ENCODE measurements at regions not wholly inside any gene's neighbourhood (a gene's known extent, or its start where the extent isn't known, plus 50 kb on each side); places are given as distances from the start of the nearest gene placed in this dataset.

GRCh38 chr10:130497056-130498010 lies 361.1 kb downstream of the GLRX3 start:
- 89% methylated on average over 21 of the region's 21 CpGs for WGBS
- DNase-seq (ENCODE audit: low spot score), result no peak

GRCh38 chr10:130498042-130498441 lies 361.9 kb downstream of the GLRX3 start:
- H3K4me1 ChIP-seq (replicated peaks), result no peaks in the 10 kb centered on the region
- TF ChIP-seq CTCF (IDR thresholded peaks at IDR 0.05), result no peak
- TF ChIP-seq POLR2AphosphoS5 (IDR thresholded peaks at IDR 0.05), result no peak
- TF ChIP-seq POLR2A (IDR thresholded peaks at IDR 0.05), result no peak

More at GRCh38 chr10:130497056-130498010, 361.1 kb downstream of the GLRX3 start:
- intact Hi-C loops (cut with DNase I), result no loop called here
- Histone ChIP-seq H3K4me3 (no peak overlapping the region), H3K27me3 (replicated peaks; ENCODE audit: insufficient read depth) (no peaks in the 10 kb centered on the region), H3K27ac (no peak overlapping the region), H3K4me1 (replicated peaks) (no peaks in the 10 kb centered on the region), H3K36me3 (no peaks in the 10 kb centered on the region), H3K9me3 (no peaks in the 10 kb centered on the region)
- no peak for TF ChIP-seq POLR2AphosphoS5 (IDR thresholded peaks at IDR 0.05)
- no peak for TF ChIP-seq CTCF (IDR thresholded peaks at IDR 0.05)
- no peak for TF ChIP-seq POLR2A (IDR thresholded peaks at IDR 0.05)

GRCh38 chr10:130498934-130499333 lies 362.7 kb downstream of the GLRX3 start:
- Histone ChIP-seq H3K27ac (no peak overlapping the region), H3K4me3 (no peak overlapping the region), H3K4me1 (replicated peaks) (no peaks in the 10 kb centered on the region), H3K36me3 (no peaks in the 10 kb centered on the region), H3K9me3 (no peaks in the 10 kb centered on the region), H3K27me3 (replicated peaks; ENCODE audit: insufficient read depth) (no peaks in the 10 kb centered on the region)
- 72% methylated on average over 8 of the region's 8 CpGs for WGBS
- TF ChIP-seq POLR2A (IDR thresholded peaks at IDR 0.05) (no peak), CTCF (IDR thresholded peaks at IDR 0.05) (no peak), POLR2AphosphoS5 (IDR thresholded peaks at IDR 0.05) (no peak)
- DNase-seq (ENCODE audit: low spot score), result no peak
- intact Hi-C loops (cut with DNase I), result no loop called here

More at GRCh38 chr10:130498042-130498441, 361.9 kb downstream of the GLRX3 start:
- WGBS, result 70% methylated on average over 7 of the region's 7 CpGs
- Histone ChIP-seq H3K27ac (no peak overlapping the region), H3K4me3 (no peak overlapping the region), H3K27me3 (replicated peaks; ENCODE audit: insufficient read depth) (no peaks in the 10 kb centered on the region), H3K36me3 (no peaks in the 10 kb centered on the region), H3K9me3 (no peaks in the 10 kb centered on the region)
- intact Hi-C loops (cut with DNase I), result no loop called here
- DNase-seq (ENCODE audit: low spot score), result no peak

GRCh38 chr10:130499541-130499940 lies 363.4 kb downstream of the GLRX3 start:
- Histone ChIP-seq H3K4me3 (no peak overlapping the region), H3K9me3 (no peaks in the 10 kb centered on the region), H3K36me3 (no peaks in the 10 kb centered on the region), H3K27ac (no peak overlapping the region), H3K4me1 (replicated peaks) (no peaks in the 10 kb centered on the region), H3K27me3 (replicated peaks; ENCODE audit: insufficient read depth) (no peaks in the 10 kb centered on the region)
- DNase-seq (ENCODE audit: low spot score), result no peak
- TF ChIP-seq POLR2AphosphoS5 (IDR thresholded peaks at IDR 0.05), result no peak
- no peak for TF ChIP-seq CTCF (IDR thresholded peaks at IDR 0.05)
- no peak for TF ChIP-seq POLR2A (IDR thresholded peaks at IDR 0.05)
- intact Hi-C loops (cut with DNase I), result no loop called here
